ENCODE measurements at regions not wholly inside any gene's neighbourhood (a gene's known extent, or its start where the extent isn't known, plus 50 kb on each side); places are given as distances from the start of the nearest gene placed in this dataset.

- TF ChIP-seq CTCF (IDR thresholded peaks at IDR 0.05) (no peak), POLR2AphosphoS5 (IDR thresholded peaks at IDR 0.05) (no peak), POLR2A (IDR thresholded peaks at IDR 0.05) (no peak)
Measured at GRCh38 chr1:87206044-87206831, 122.4 kb upstream of the LMO4 start.
